ENCODE measurements at regions not wholly inside any gene's neighbourhood (a gene's known extent, or its start where the extent isn't known, plus 50 kb on each side); places are given as distances from the start of the nearest gene placed in this dataset.

DNA sequence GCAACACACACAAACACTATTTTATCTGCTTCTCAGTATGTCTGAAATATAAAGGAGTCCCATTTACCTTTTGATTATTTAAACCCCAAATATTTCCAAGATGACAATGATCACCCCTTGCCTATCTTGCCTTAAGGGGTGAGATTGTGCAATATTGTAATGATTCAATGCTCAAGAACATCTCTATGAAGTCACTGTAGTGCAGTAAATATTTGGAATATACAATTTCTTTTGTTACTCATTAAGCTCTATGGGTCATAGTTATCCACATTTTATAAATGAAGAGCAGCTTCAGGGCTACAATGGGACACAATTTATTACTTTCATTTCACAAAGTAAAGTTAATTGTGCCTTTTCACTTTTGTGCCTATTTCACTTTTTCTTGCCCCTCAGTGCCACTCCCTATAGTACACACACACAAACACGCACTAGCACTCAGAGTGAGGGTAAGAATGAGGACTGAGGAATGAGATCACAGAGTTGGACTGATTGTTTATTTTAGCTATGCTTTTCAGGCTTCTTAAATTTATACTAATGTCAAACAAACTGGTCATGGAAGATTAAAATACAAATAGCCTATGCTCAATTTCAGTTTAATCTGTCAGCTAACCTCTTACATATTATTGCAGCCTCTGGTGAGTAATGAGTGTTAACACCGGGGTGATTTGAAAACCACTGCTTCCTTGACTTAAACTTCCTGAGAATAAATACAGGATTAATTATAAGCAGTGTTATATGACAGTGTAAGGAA is 521.0 kb upstream of the B3GALT2 start:
- no peak overlapping the region for H3K27ac ChIP-seq (ENCODE audit: low read depth, low read length)
- H3K23ac ChIP-seq (ENCODE audit: low read length): no peak overlapping the region
- no peaks in the 10 kb centered on the region for H3K79me1 ChIP-seq (ENCODE audit: low read length)
- no peak for DNase-seq
- H3K18ac ChIP-seq (ENCODE audit: low read length): no peak overlapping the region
- no peak overlapping the region for H3K4ac ChIP-seq (ENCODE audit: low read depth, low read length)
- H3K79me2 ChIP-seq (ENCODE audit: control insufficient read depth, insufficient read depth, low read length, poor library complexity): no peaks in the 10 kb centered on the region
- no peaks in the 10 kb centered on the region for H3K27me3 ChIP-seq (ENCODE audit: insufficient read depth, low read length)
- H3K36me3 ChIP-seq (ENCODE audit: control insufficient read depth in 1 of 2, insufficient read depth in 2 of 2, low read length in 2 of 2): no peaks in the 10 kb centered on the region
- H4K8ac ChIP-seq (ENCODE audit: low read depth, low read length): no peak overlapping the region
- H3K4me3 ChIP-seq (ENCODE audit: low read depth, low read length): no peak overlapping the region
- no peak overlapping the region for H3K4me2 ChIP-seq (ENCODE audit: low read length)
- no peak overlapping the region for H4K12ac ChIP-seq (ENCODE audit: low read depth, low read length)
- no peak overlapping the region for H2BK12ac ChIP-seq (ENCODE audit: low read length)
- H2AFZ ChIP-seq (ENCODE audit: insufficient read depth, low read length, poor library complexity): no peak overlapping the region
- no peak overlapping the region for H3K9ac ChIP-seq (ENCODE audit: low read length)
- no peak overlapping the region for H2AK5ac ChIP-seq (ENCODE audit: low read length)
- WGBS (ENCODE audit: extremely low coverage, insufficient coverage, insufficient read length): no CpG with 5 or more reads among the region's 2 CpGs
- no peaks in the 10 kb centered on the region for H3K4me1 ChIP-seq (ENCODE audit: control insufficient read depth in 1 of 2, insufficient read depth in 2 of 2, low read length in 2 of 2)
- H2BK5ac ChIP-seq (ENCODE audit: low read depth, low read length, poor library complexity): no peak overlapping the region
- H3K14ac ChIP-seq (ENCODE audit: low read length): no peak overlapping the region
- no peaks in the 10 kb centered on the region for H3K9me3 ChIP-seq (ENCODE audit: insufficient read depth, low read depth, low read length)
- H2BK120ac ChIP-seq (ENCODE audit: insufficient read depth, low read length, poor library complexity): no peak overlapping the region
- no peak overlapping the region for H4K91ac ChIP-seq (ENCODE audit: low read depth, low read length)

GRCh38 chr1:193706766-193707165 is 520.4 kb upstream of the B3GALT2 start:
- Histone ChIP-seq H3K36me3 (ENCODE audit: control insufficient read depth in 1 of 2, insufficient read depth in 2 of 2, low read length in 2 of 2) (no peaks in the 10 kb centered on the region), H2AK5ac (ENCODE audit: low read length) (no peak overlapping the region), H3K4me2 (ENCODE audit: low read length) (no peak overlapping the region), H3K4me3 (ENCODE audit: low read depth, low read length) (no peak overlapping the region), H4K12ac (ENCODE audit: low read depth, low read length) (no peak overlapping the region), H3K27me3 (ENCODE audit: insufficient read depth, low read length) (no peaks in the 10 kb centered on the region), H3K9ac (ENCODE audit: low read length) (no peak overlapping the region), H2BK120ac (ENCODE audit: insufficient read depth, low read length, poor library complexity) (no peak overlapping the region), H3K14ac (ENCODE audit: low read length) (no peak overlapping the region), H3K4ac (ENCODE audit: low read depth, low read length) (no peak overlapping the region), H2BK5ac (ENCODE audit: low read depth, low read length, poor library complexity) (no peak overlapping the region), H3K27ac (ENCODE audit: low read depth, low read length) (no peak overlapping the region), H3K79me1 (ENCODE audit: low read length) (no peaks in the 10 kb centered on the region), H3K18ac (ENCODE audit: low read length) (no peak overlapping the region), H4K91ac (ENCODE audit: low read depth, low read length) (no peak overlapping the region), H3K9me3 (ENCODE audit: insufficient read depth, low read depth, low read length) (no peaks in the 10 kb centered on the region), H3K23ac (ENCODE audit: low read length) (no peak overlapping the region), H2BK12ac (ENCODE audit: low read length) (no peak overlapping the region), H2AFZ (ENCODE audit: insufficient read depth, low read length, poor library complexity) (no peak overlapping the region), H4K8ac (ENCODE audit: low read depth, low read length) (no peak overlapping the region), H3K4me1 (ENCODE audit: control insufficient read depth in 1 of 2, insufficient read depth in 2 of 2, low read length in 2 of 2) (no peaks in the 10 kb centered on the region), H3K79me2 (ENCODE audit: control insufficient read depth, insufficient read depth, low read length, poor library complexity) (no peaks in the 10 kb centered on the region)
- DNase-seq: no peak

DNA sequence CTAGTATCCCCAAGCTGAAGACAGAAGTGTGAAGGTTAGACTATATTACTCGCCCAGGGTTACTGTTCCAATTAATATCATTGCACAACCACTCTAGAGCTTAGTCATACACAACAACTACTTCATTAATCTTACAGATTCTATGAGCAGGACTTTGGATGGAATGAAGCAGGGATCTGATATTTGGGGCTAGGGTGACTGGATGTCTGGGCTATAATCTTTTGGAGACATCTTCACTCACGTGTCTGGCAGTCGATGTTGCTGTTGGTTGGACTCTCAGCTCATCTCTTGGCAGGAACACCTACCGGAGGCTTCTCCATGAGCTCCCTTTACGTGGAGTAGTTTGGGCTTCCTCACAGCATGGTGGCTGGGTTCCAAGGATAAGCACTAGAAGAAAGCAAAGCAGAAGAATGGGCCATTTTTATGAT is 519.2 kb upstream of the B3GALT2 start:
- H3K79me2 ChIP-seq (ENCODE audit: control insufficient read depth, insufficient read depth, low read length, poor library complexity): no peaks in the 10 kb centered on the region
- no peak overlapping the region for H2AK5ac ChIP-seq (ENCODE audit: low read length)
- no peak overlapping the region for H3K27ac ChIP-seq (ENCODE audit: low read depth, low read length)
- H3K4me3 ChIP-seq (ENCODE audit: low read depth, low read length): no peak overlapping the region
- no peaks in the 10 kb centered on the region for H3K4me1 ChIP-seq (ENCODE audit: control insufficient read depth in 1 of 2, insufficient read depth in 2 of 2, low read length in 2 of 2)
- H4K8ac ChIP-seq (ENCODE audit: low read depth, low read length): no peak overlapping the region
- H3K18ac ChIP-seq (ENCODE audit: low read length): no peak overlapping the region
- H3K9me3 ChIP-seq (ENCODE audit: insufficient read depth, low read depth, low read length): no peaks in the 10 kb centered on the region
- H4K12ac ChIP-seq (ENCODE audit: low read depth, low read length): no peak overlapping the region
- no peak overlapping the region for H3K23ac ChIP-seq (ENCODE audit: low read length)
- H3K4ac ChIP-seq (ENCODE audit: low read depth, low read length): no peak overlapping the region
- H3K14ac ChIP-seq (ENCODE audit: low read length): no peak overlapping the region
- no peaks in the 10 kb centered on the region for H3K79me1 ChIP-seq (ENCODE audit: low read length)
- H2BK5ac ChIP-seq (ENCODE audit: low read depth, low read length, poor library complexity): no peak overlapping the region
- H3K9ac ChIP-seq (ENCODE audit: low read length): no peak overlapping the region
- H2BK120ac ChIP-seq (ENCODE audit: insufficient read depth, low read length, poor library complexity): no peak overlapping the region
- no peaks in the 10 kb centered on the region for H3K36me3 ChIP-seq (ENCODE audit: control insufficient read depth in 1 of 2, insufficient read depth in 2 of 2, low read length in 2 of 2)
- H4K91ac ChIP-seq (ENCODE audit: low read depth, low read length): no peak overlapping the region
- no peak for DNase-seq
- no CpG with 5 or more reads among the region's 5 CpGs for WGBS (ENCODE audit: extremely low coverage, insufficient coverage, insufficient read length)
- H3K4me2 ChIP-seq (ENCODE audit: low read length): no peak overlapping the region
- H2BK12ac ChIP-seq (ENCODE audit: low read length): no peak overlapping the region
- H3K27me3 ChIP-seq (ENCODE audit: insufficient read depth, low read length): no peaks in the 10 kb centered on the region
- H2AFZ ChIP-seq (ENCODE audit: insufficient read depth, low read length, poor library complexity): no peak overlapping the region

DNA sequence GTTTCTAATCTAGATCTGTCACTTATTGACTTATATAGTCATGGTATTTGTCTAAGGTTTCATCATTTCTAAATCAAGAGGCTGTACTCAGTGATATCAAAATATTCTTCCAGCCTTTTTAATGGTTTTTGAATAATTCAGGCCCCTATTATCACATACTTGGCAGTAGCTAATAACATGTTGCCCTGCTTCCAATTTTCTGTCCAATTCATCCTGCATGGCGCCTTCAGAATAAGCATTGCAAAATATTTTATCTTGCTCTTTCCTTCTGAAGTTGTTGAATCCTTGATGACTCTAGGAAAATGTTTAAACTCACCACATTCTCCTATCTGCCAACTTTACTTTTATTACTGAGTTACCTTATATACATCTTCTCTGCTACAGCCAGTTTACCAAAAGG is 517.2 kb upstream of the B3GALT2 start:
- WGBS (ENCODE audit: extremely low coverage, insufficient coverage, insufficient read length): no CpG with 5 or more reads among the region's 1 CpG
- DNase-seq: no peak
- no peak overlapping the region for H3K18ac ChIP-seq (ENCODE audit: low read length)

More for the DNA sequence above, 517.2 kb upstream of the B3GALT2 start:
- Histone ChIP-seq H4K8ac (ENCODE audit: low read depth, low read length) (no peak overlapping the region), H3K27me3 (ENCODE audit: insufficient read depth, low read length) (no peaks in the 10 kb centered on the region), H2BK12ac (ENCODE audit: low read length) (no peak overlapping the region), H2AK5ac (ENCODE audit: low read length) (no peak overlapping the region), H3K14ac (ENCODE audit: low read length) (no peak overlapping the region), H2BK5ac (ENCODE audit: low read depth, low read length, poor library complexity) (no peak overlapping the region), H3K79me1 (ENCODE audit: low read length) (no peaks in the 10 kb centered on the region), H3K4me1 (ENCODE audit: control insufficient read depth in 1 of 2, insufficient read depth in 2 of 2, low read length in 2 of 2) (no peaks in the 10 kb centered on the region), H3K36me3 (ENCODE audit: control insufficient read depth in 1 of 2, insufficient read depth in 2 of 2, low read length in 2 of 2) (no peaks in the 10 kb centered on the region), H3K9ac (ENCODE audit: low read length) (no peak overlapping the region), H3K79me2 (ENCODE audit: control insufficient read depth, insufficient read depth, low read length, poor library complexity) (no peaks in the 10 kb centered on the region), H3K9me3 (ENCODE audit: insufficient read depth, low read depth, low read length) (no peaks in the 10 kb centered on the region), H3K4me3 (ENCODE audit: low read depth, low read length) (no peak overlapping the region), H3K4ac (ENCODE audit: low read depth, low read length) (no peak overlapping the region), H3K27ac (ENCODE audit: low read depth, low read length) (no peak overlapping the region), H3K23ac (ENCODE audit: low read length) (no peak overlapping the region), H2BK120ac (ENCODE audit: insufficient read depth, low read length, poor library complexity) (no peak overlapping the region), H4K91ac (ENCODE audit: low read depth, low read length) (no peak overlapping the region), H2AFZ (ENCODE audit: insufficient read depth, low read length, poor library complexity) (no peak overlapping the region), H3K4me2 (ENCODE audit: low read length) (no peak overlapping the region), H4K12ac (ENCODE audit: low read depth, low read length) (no peak overlapping the region)
